CD4-positive, alpha-beta T cell (primary cell): ENCODE measurements at regions not wholly inside any gene's neighbourhood (a gene's known extent, or its start where the extent isn't known, plus 50 kb on each side); places are given as distances from the start of the nearest gene placed in this dataset.

Experiments
- ATAC-seq: fragments of 200-7000 bp; cut with Tn5 transposase; one replicate; pipeline ENCODE4 v1.10.0; 2022; ENCODE audit warnings: mild to moderate bottlenecking; ENCODE audit not compliant: poor library complexity
- CTCF ChIA-PET: fragments of 350-600 bp; sonication (Branson Sonifier 250); formaldehyde crosslinking; loops from one replicate; lab custom pipeline; 2021; ENCODE audit warnings: antibody characterized with exemption, inconsistent platforms; lab: Charles Lee
- POLR2A ChIA-PET: fragments of 350-600 bp; sonication (Branson Sonifier 250); formaldehyde crosslinking; loops from one replicate; lab custom pipeline; 2021; ENCODE audit warnings: antibody characterized with exemption, inconsistent platforms; lab: Charles Lee
- DNase-seq, 14 experiments: peaks; one replicate each; pipeline ENCODE4 v3.0.0-alpha.2; 2013 to 2020; ENCODE audit warnings: mixed read lengths in 2 of 14
- H3K27ac ChIP-seq, 2 donors: one replicate each; pipeline versions ENCODE4 v1.5.1 to v1.7.0; 2013; ENCODE audit warnings: low read length in 2 of 2, low read depth in 1 of 2, mild to moderate bottlenecking in 1 of 2
- H3K27me3 ChIP-seq, 2 experiments: 1 replicate in 1 of 2; 2 replicates in 1 of 2; pipeline versions ENCODE4 v1.6.1 to v1.7.0; 2013; ENCODE audit warnings: low read length in 2 of 2, control low read depth in 1 of 2, mild to moderate bottlenecking in 1 of 2, moderate library complexity in 1 of 2; ENCODE audit not compliant: insufficient read depth in 2 of 2, control insufficient read depth in 1 of 2
- H3K36me3 ChIP-seq: one replicate; pipeline ENCODE4 v1.6.1; 2013; ENCODE audit warnings: low read length, control low read depth; ENCODE audit not compliant: insufficient read depth
- H3K4me1 ChIP-seq: one replicate; pipeline ENCODE4 v1.6.1; 2013; ENCODE audit warnings: low read length, control low read depth; ENCODE audit not compliant: insufficient read depth
- H3K4me3 ChIP-seq: one replicate; pipeline ENCODE4 v1.5.1; 2013; ENCODE audit warnings: mild to moderate bottlenecking, low read length, moderate library complexity
- H3K9me3 ChIP-seq, 2 experiments: 1 replicate in 1 of 2; 2 replicates in 1 of 2; pipeline versions ENCODE4 v1.6.1 to v1.7.0; 2013; ENCODE audit warnings: low read length in 2 of 2, mild to moderate bottlenecking in 2 of 2, control low read depth in 1 of 2, moderate library complexity in 1 of 2; ENCODE audit not compliant: control insufficient read depth in 1 of 2, insufficient read depth in 1 of 2
- H3K27ac Mint-ChIP-seq: one replicate; pipeline ENCODE4 v1.8.0; 2020; ENCODE audit warnings: mixed read lengths
- H3K27me3 Mint-ChIP-seq: one replicate; pipeline ENCODE4 v1.8.0; 2021; ENCODE audit warnings: mixed read lengths
- H3K36me3 Mint-ChIP-seq: one replicate; pipeline ENCODE4 v1.8.0; 2021; ENCODE audit warnings: low read depth, mixed read lengths
- H3K4me1 Mint-ChIP-seq: one replicate; pipeline ENCODE4 v1.8.0; 2021; ENCODE audit warnings: low read depth, mixed read lengths
- H3K4me3 Mint-ChIP-seq: one replicate; pipeline ENCODE4 v1.8.0; 2020; ENCODE audit warnings: mild to moderate bottlenecking, mixed read lengths
- H3K9me3 Mint-ChIP-seq: one replicate; pipeline ENCODE4 v1.8.0; 2020; ENCODE audit warnings: mixed read lengths
- intact Hi-C, 2 experiments: fragments of 100-400 bp; cut with DNase I in 1 of 2; cut with micrococcal nuclease in 1 of 2; formaldehyde crosslinking; loops; one replicate each; pipeline versions ENCODE4 v1.15.1 to v1.9.0; 2023 to 2025; cut with DNase I, micrococcal nuclease
- TF ChIP-seq, protein P1 (sequence below): fragments of 200-600 bp; IDR thresholded peaks from one replicate; pipeline ENCODE4 v1.8.0; 2022; ENCODE audit warnings: antibody characterized with exemption, mild to moderate bottlenecking

DNA sequence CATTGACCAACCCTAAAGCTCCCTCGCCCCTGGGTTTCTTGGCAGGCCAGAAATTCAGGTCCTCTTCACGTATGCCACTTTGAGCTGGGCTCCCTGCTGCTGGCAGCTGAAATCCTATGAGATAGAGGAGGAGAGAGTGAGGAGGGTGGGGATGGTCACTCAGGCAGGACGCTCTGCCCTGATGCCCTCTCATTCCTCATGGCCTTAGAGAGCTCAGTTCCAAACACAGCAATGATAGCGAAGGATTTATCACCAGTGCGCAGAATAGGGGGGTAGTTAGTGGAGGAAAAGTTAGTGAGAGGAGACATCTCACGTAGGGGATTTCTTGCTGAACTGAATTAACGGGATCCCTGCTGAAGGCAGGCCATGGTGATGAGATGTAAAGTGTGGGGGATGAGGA lies 84.2 kb upstream of the PMEPA1 start:
- Mint-ChIP-seq H3K27ac (no peak overlapping the region), H3K9me3 (no peaks in the 10 kb centered on the region), H3K4me1 (no peaks in the 10 kb centered on the region), H3K36me3 (no peaks in the 10 kb centered on the region), H3K4me3 (no peak overlapping the region), H3K27me3 (no peaks in the 10 kb centered on the region)
- H3K36me3 ChIP-seq, result no peaks in the 10 kb centered on the region
- ChIA-PET POLR2A (no interaction called here), CTCF (no interaction called here)
- DNase-seq (no peak), ATAC-seq (no peak)
- no peak overlapping the region for H3K4me3 ChIP-seq
- H3K27me3 ChIP-seq, result no peaks in the 10 kb centered on the region
- TF ChIP-seq, protein P1, sequence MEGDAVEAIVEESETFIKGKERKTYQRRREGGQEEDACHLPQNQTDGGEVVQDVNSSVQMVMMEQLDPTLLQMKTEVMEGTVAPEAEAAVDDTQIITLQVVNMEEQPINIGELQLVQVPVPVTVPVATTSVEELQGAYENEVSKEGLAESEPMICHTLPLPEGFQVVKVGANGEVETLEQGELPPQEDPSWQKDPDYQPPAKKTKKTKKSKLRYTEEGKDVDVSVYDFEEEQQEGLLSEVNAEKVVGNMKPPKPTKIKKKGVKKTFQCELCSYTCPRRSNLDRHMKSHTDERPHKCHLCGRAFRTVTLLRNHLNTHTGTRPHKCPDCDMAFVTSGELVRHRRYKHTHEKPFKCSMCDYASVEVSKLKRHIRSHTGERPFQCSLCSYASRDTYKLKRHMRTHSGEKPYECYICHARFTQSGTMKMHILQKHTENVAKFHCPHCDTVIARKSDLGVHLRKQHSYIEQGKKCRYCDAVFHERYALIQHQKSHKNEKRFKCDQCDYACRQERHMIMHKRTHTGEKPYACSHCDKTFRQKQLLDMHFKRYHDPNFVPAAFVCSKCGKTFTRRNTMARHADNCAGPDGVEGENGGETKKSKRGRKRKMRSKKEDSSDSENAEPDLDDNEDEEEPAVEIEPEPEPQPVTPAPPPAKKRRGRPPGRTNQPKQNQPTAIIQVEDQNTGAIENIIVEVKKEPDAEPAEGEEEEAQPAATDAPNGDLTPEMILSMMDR, result no peak
- no peak overlapping the region for H3K27ac ChIP-seq
- H3K9me3 ChIP-seq, result no peaks in the 10 kb centered on the region
- no peaks in the 10 kb centered on the region for H3K4me1 ChIP-seq
- intact Hi-C loops, result no loop called here

GRCh38 chr20:57793421-57793820 lies 83.6 kb upstream of the PMEPA1 start:
- no peak overlapping the region for H3K4me3 Mint-ChIP-seq
- H3K4me3 ChIP-seq, result no peak overlapping the region
- ChIA-PET CTCF (no interaction called here), POLR2A (no interaction called here)
- no peaks in the 10 kb centered on the region for H3K27me3 Mint-ChIP-seq
- no peaks in the 10 kb centered on the region for H3K36me3 ChIP-seq
- no peaks in the 10 kb centered on the region for H3K27me3 ChIP-seq
- H3K27ac Mint-ChIP-seq, result no peak overlapping the region
- no peaks in the 10 kb centered on the region for H3K9me3 Mint-ChIP-seq
- H3K27ac ChIP-seq, result no peak overlapping the region
- no peaks in the 10 kb centered on the region for H3K36me3 Mint-ChIP-seq
- DNase-seq, result no peak
- no peaks in the 10 kb centered on the region for H3K4me1 Mint-ChIP-seq
- intact Hi-C loops, result no loop called here
- H3K9me3 ChIP-seq, result no peaks in the 10 kb centered on the region
- TF ChIP-seq, protein P1, result no peak
- H3K4me1 ChIP-seq, result no peaks in the 10 kb centered on the region
- ATAC-seq, result no peak

DNA sequence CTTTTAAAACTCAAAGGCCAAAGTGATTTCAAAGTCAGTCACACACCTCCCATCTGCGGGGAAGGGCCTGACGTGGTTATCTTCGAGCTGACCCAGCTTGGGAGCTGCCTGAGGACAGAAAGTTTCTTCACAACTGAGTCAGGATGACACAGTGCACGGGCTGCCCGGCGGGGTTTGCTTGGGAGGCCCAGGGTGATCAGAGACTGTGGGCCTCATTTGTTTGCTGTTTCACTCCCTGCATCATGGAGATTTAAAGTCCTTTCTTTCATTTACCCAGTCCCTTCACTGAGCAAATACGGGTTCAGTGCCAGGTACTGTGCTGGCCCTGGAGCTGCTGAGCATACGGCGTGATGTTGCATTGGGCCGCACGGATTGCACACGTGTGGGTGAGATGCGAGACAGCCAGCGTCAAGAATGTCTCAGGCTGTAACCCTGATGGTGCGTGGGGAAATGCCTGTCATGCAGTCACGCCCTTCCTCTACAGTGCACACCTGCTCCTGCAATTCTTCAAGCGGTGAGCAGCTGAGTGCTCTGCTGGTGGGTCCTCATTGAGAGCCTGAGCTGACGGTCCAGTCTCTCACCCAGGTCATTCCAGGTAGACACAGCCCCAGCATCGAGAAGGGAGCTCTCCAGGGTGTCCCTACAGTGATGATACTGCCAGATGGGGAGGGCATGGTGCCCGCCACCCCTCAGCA lies 82.7 kb upstream of the PMEPA1 start:
- Mint-ChIP-seq H3K4me3 (no peak overlapping the region), H3K9me3 (no peaks in the 10 kb centered on the region), H3K27me3 (no peaks in the 10 kb centered on the region), H3K27ac (no peak overlapping the region), H3K4me1 (no peaks in the 10 kb centered on the region), H3K36me3 (no peaks in the 10 kb centered on the region)
- CTCF ChIA-PET, result no interaction called here
- intact Hi-C loops, result no loop called here
- H3K27me3 ChIP-seq, result no peaks in the 10 kb centered on the region
- H3K27ac ChIP-seq, result no peak overlapping the region
- ATAC-seq, result no peak
- no peaks in the 10 kb centered on the region for H3K9me3 ChIP-seq
- POLR2A ChIA-PET, result no interaction called here
- H3K36me3 ChIP-seq, result no peaks in the 10 kb centered on the region
- TF ChIP-seq, protein P1, result no peak
- no peaks in the 10 kb centered on the region for H3K4me1 ChIP-seq
- no peak for DNase-seq
- H3K4me3 ChIP-seq, result no peak overlapping the region
